GM23338 (cell line): ENCODE measurements at regions not wholly inside any gene's neighbourhood (a gene's known extent, or its start where the extent isn't known, plus 50 kb on each side); places are given as distances from the start of the nearest gene placed in this dataset.

Source experiments
- CREB1 ChIP-seq: fragments of 250-450 bp; sonication (Bioruptor Pico); IDR thresholded peaks from 2 replicates; pipeline ENCODE4 v1.5.0; 2020; ENCODE audit warnings: low read depth, mild to moderate bottlenecking, moderate library complexity
- CTCF ChIP-seq, 2 experiments: fragments of 200-600 bp in 1 of 2; sonication (generic) in 1 of 2; conservative IDR thresholded peaks; 2 replicates each; pipeline versions ENCODE4 v1.5.1 to v1.6.1; 2016 to 2017; ENCODE audit warnings: antibody characterized with exemption in 2 of 2, low read depth in 2 of 2, mild to moderate bottlenecking in 2 of 2, moderate library complexity in 1 of 2
- EZH2 ChIP-seq: fragments of 200-600 bp; sonication (generic); IDR thresholded peaks from one replicate; pipeline ENCODE4 v1.8.0; 2017; ENCODE audit warnings: antibody characterized with exemption, mild to moderate bottlenecking, low read depth; ENCODE audit not compliant: unreplicated experiment
- POLR2AphosphoS5 ChIP-seq: IDR thresholded peaks from 2 replicates; pipeline ENCODE4 v1.6.1; 2016; ENCODE audit warnings: antibody characterized with exemption, low read depth
- REST ChIP-seq: IDR thresholded peaks from one replicate; pipeline ENCODE4 v1.6.1; 2018; ENCODE audit warnings: antibody characterized with exemption; ENCODE audit not compliant: unreplicated experiment
- TF ChIP-seq, protein P1 (sequence below): fragments of 250-450 bp; sonication (Bioruptor Pico); IDR thresholded peaks from 2 replicates; pipeline ENCODE4 v1.5.0; 2020; ENCODE audit warnings: mild to moderate bottlenecking, moderate library complexity

- TF ChIP-seq CTCF (conservative IDR thresholded peaks at IDR 0.05; ENCODE audit: low read depth in 2 of 2) = no peak
- TF ChIP-seq EZH2 = no peak
- no peak for TF ChIP-seq CREB1 (CRISPR knock-in tag)
- TF ChIP-seq, protein P1, sequence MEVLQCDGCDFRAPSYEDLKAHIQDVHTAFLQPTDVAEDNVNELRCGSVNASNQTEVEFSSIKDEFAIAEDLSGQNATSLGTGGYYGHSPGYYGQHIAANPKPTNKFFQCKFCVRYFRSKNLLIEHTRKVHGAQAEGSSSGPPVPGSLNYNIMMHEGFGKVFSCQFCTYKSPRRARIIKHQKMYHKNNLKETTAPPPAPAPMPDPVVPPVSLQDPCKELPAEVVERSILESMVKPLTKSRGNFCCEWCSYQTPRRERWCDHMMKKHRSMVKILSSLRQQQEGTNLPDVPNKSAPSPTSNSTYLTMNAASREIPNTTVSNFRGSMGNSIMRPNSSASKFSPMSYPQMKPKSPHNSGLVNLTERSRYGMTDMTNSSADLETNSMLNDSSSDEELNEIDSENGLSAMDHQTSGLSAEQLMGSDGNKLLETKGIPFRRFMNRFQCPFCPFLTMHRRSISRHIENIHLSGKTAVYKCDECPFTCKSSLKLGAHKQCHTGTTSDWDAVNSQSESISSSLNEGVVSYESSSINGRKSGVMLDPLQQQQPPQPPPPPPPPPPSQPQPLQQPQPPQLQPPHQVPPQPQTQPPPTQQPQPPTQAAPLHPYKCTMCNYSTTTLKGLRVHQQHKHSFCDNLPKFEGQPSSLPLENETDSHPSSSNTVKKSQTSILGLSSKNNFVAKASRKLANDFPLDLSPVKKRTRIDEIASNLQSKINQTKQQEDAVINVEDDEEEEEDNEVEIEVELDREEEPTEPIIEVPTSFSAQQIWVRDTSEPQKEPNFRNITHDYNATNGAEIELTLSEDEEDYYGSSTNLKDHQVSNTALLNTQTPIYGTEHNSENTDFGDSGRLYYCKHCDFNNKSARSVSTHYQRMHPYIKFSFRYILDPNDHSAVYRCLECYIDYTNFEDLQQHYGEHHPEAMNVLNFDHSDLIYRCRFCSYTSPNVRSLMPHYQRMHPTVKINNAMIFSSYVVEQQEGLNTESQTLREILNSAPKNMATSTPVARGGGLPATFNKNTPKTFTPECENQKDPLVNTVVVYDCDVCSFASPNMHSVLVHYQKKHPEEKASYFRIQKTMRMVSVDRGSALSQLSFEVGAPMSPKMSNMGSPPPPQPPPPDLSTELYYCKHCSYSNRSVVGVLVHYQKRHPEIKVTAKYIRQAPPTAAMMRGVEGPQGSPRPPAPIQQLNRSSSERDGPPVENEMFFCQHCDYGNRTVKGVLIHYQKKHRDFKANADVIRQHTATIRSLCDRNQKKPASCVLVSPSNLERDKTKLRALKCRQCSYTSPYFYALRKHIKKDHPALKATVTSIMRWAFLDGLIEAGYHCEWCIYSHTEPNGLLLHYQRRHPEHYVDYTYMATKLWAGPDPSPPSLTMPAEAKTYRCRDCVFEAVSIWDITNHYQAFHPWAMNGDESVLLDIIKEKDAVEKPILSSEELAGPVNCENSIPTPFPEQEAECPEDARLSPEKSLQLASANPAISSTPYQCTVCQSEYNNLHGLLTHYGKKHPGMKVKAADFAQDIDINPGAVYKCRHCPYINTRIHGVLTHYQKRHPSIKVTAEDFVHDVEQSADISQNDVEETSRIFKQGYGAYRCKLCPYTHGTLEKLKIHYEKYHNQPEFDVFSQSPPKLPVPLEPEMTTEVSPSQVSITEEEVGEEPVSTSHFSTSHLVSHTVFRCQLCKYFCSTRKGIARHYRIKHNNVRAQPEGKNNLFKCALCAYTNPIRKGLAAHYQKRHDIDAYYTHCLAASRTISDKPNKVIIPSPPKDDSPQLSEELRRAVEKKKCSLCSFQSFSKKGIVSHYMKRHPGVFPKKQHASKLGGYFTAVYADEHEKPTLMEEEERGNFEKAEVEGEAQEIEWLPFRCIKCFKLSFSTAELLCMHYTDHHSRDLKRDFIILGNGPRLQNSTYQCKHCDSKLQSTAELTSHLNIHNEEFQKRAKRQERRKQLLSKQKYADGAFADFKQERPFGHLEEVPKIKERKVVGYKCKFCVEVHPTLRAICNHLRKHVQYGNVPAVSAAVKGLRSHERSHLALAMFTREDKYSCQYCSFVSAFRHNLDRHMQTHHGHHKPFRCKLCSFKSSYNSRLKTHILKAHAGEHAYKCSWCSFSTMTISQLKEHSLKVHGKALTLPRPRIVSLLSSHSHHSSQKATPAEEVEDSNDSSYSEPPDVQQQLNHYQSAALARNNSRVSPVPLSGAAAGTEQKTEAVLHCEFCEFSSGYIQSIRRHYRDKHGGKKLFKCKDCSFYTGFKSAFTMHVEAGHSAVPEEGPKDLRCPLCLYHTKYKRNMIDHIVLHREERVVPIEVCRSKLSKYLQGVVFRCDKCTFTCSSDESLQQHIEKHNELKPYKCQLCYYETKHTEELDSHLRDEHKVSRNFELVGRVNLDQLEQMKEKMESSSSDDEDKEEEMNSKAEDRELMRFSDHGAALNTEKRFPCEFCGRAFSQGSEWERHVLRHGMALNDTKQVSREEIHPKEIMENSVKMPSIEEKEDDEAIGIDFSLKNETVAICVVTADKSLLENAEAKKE (CRISPR knock-in tag) = no peak
- TF ChIP-seq REST = no peak
- no peak for TF ChIP-seq POLR2AphosphoS5
These were observed 770.0 kb upstream of the CDH10 start for GRCh38 chr5:25414742-25415141.
